Calu3 (cell line): ENCODE measurements at regions not wholly inside any gene's neighbourhood (a gene's known extent, or its start where the extent isn't known, plus 50 kb on each side); places are given as distances from the start of the nearest gene placed in this dataset.

Source experiments
- BruUV-seq: library from RNA; stranded (reverse); fragments of 400-500 nt; replicated peaks from 2 replicates; lab custom pipeline; 2021; lab: Mats Ljungman, UMichigan
- CTCF ChIA-PET: fragments of 300-600 bp; sonication (Branson Sonifier 250); formaldehyde crosslinking; loops from one replicate; lab custom pipeline; 2022; ENCODE audit warnings: antibody characterized with exemption; lab: Charles Lee
- DNase-seq: peaks from one replicate; pipeline ENCODE4 v3.0.0; 2022
- H3K27ac Mint-ChIP-seq: one replicate; pipeline ENCODE4 v1.8.0; 2022; ENCODE audit warnings: mixed read lengths; ENCODE audit not compliant: unreplicated experiment
- H3K27me3 Mint-ChIP-seq: one replicate; pipeline ENCODE4 v1.8.0; 2022; ENCODE audit warnings: mixed read lengths; ENCODE audit not compliant: unreplicated experiment
- H3K36me3 Mint-ChIP-seq: one replicate; pipeline ENCODE4 v1.8.0; 2022; ENCODE audit warnings: mild to moderate bottlenecking, moderate library complexity, mixed read lengths; ENCODE audit not compliant: insufficient read depth, unreplicated experiment
- H3K4me1 Mint-ChIP-seq: one replicate; pipeline ENCODE4 v1.8.0; 2022; ENCODE audit warnings: mild to moderate bottlenecking, low read depth, mixed read lengths; ENCODE audit not compliant: unreplicated experiment
- H3K4me3 Mint-ChIP-seq: one replicate; pipeline ENCODE4 v1.8.0; 2022; ENCODE audit warnings: mild to moderate bottlenecking, low read depth, moderate library complexity, mixed read lengths; ENCODE audit not compliant: unreplicated experiment
- H3K9me3 Mint-ChIP-seq: one replicate; pipeline ENCODE4 v1.8.0; 2022; ENCODE audit warnings: low read depth, mixed read lengths; ENCODE audit not compliant: unreplicated experiment
- CTCF ChIP-seq: fragments of 200-600 bp; IDR thresholded peaks from one replicate; pipeline ENCODE4 v1.8.0; 2022; ENCODE audit warnings: antibody characterized with exemption; ENCODE audit not compliant: unreplicated experiment
- intact Hi-C: fragments of 100-400 bp; cut with micrococcal nuclease; formaldehyde crosslinking; loops from one replicate; pipeline ENCODE4 v1.10.0; 2022; ENCODE audit not compliant: unreplicated experiment

- Mint-ChIP-seq H3K36me3 (no peaks in the 10 kb centered on the region), H3K9me3 (peaks cover 29% of the 10 kb centered on the region), H3K27me3 (no peaks in the 10 kb centered on the region), H3K4me3 (no peak overlapping the region), H3K4me1 (no peaks in the 10 kb centered on the region), H3K27ac (no peak overlapping the region)
- DNase-seq = no peak
- no peak for TF ChIP-seq CTCF
- no TSS peak for BruUV-seq
- CTCF ChIA-PET = no interaction called here
- intact Hi-C loops = no loop called here
Measured at GRCh38 chr22:48106715-48107259, 1344.3 kb downstream of the TBC1D22A start.

DNA sequence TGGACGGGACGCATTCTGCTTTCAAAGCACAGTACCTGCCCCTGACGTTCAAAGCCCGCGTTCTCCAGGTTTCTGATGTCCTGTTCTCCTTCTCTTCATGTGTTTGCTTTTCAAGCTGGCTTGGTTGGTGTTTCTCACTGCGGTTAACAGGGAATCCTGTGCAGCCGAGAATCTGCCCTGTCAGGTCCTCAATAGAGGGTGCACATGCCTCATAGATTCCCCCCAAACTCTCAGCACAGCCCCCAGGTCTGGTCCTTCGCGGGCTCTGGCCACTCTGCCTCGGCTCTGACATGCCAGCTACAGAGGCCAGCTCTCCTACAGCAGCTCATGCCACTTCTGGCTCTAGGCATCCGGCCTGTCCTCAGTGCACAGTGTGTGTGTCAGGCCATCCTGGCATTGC, 1343.8 kb downstream of the TBC1D22A start:
- Mint-ChIP-seq H3K36me3 (no peaks in the 10 kb centered on the region), H3K9me3 (peaks cover 29% of the 10 kb centered on the region), H3K4me3 (no peak overlapping the region), H3K27me3 (no peaks in the 10 kb centered on the region), H3K4me1 (no peaks in the 10 kb centered on the region), H3K27ac (no peak overlapping the region)
- no TSS peak for BruUV-seq
- intact Hi-C loops = no loop called here
- CTCF ChIA-PET = no interaction called here
- DNase-seq = no peak
- no peak for TF ChIP-seq CTCF

GRCh38 chr22:48105259-48105658, 1342.8 kb downstream of the TBC1D22A start:
- intact Hi-C loops = no loop called here
- CTCF ChIA-PET = no interaction called here
- BruUV-seq = no TSS peak

GRCh38 chr22:48104766-48105165, 1342.3 kb downstream of the TBC1D22A start:
- no peak for DNase-seq
- Mint-ChIP-seq H3K27me3 (no peaks in the 10 kb centered on the region), H3K9me3 (peaks cover 32% of the 10 kb centered on the region), H3K4me1 (no peaks in the 10 kb centered on the region), H3K36me3 (no peaks in the 10 kb centered on the region), H3K27ac (no peak overlapping the region), H3K4me3 (no peak overlapping the region)
- intact Hi-C loops = no loop called here
- CTCF ChIA-PET = no interaction called here
- no TSS peak for BruUV-seq
- TF ChIP-seq CTCF = no peak

More at GRCh38 chr22:48105259-48105658, 1342.8 kb downstream of the TBC1D22A start:
- no peaks in the 10 kb centered on the region for H3K4me1 Mint-ChIP-seq
- no peak overlapping the region for H3K27ac Mint-ChIP-seq
- H3K27me3 Mint-ChIP-seq = no peaks in the 10 kb centered on the region
- no peak overlapping the region for H3K4me3 Mint-ChIP-seq
- H3K36me3 Mint-ChIP-seq = no peaks in the 10 kb centered on the region
- DNase-seq = no peak
- TF ChIP-seq CTCF = no peak
- H3K9me3 Mint-ChIP-seq = peaks cover 29% of the 10 kb centered on the region
